DOHH2 (cell line): ENCODE measurements at regions not wholly inside any gene's neighbourhood (a gene's known extent, or its start where the extent isn't known, plus 50 kb on each side); places are given as distances from the start of the nearest gene placed in this dataset.

ENCODE experiments used
- CTCF ChIP-seq: fragments of 200-600 bp; sonication (generic); IDR thresholded peaks from one replicate; pipeline ENCODE4 v1.5.1; 2014; ENCODE audit warnings: antibody characterized with exemption, mild to moderate bottlenecking, low read depth, low read length; ENCODE audit not compliant: poor library complexity, severe bottlenecking
- EZH2phosphoT487 ChIP-seq: fragments of 200-600 bp; sonication (generic); IDR thresholded peaks from 2 replicates; pipeline ENCODE4 v1.6.1; 2017; ENCODE audit warnings: borderline replicate concordance, mild to moderate bottlenecking, antibody characterized with exemption, low read length, moderate library complexity, mixed read lengths

GRCh38 chr10:108957681-108958080, 965.6 kb downstream of the XPNPEP1 start:
- TF ChIP-seq CTCF (no peak), EZH2phosphoT487 (no peak)
